GM04503 (cell line): ENCODE measurements at regions not wholly inside any gene's neighbourhood (a gene's known extent, or its start where the extent isn't known, plus 50 kb on each side); places are given as distances from the start of the nearest gene placed in this dataset.
A peak's percentile ranks its signal among the peaks of the same experiment; 100 is the strongest.
"Not testable (repeated sequence)": the region's sequence is repeated elsewhere in the genome, so short reads cannot be mapped to it uniquely, and the experiment has no call there.

Source experiments
- DNase-seq: peaks from one replicate; pipeline ENCODE4 v3.0.0-alpha.2; 2012; ENCODE audit warnings: low read depth

DNA sequence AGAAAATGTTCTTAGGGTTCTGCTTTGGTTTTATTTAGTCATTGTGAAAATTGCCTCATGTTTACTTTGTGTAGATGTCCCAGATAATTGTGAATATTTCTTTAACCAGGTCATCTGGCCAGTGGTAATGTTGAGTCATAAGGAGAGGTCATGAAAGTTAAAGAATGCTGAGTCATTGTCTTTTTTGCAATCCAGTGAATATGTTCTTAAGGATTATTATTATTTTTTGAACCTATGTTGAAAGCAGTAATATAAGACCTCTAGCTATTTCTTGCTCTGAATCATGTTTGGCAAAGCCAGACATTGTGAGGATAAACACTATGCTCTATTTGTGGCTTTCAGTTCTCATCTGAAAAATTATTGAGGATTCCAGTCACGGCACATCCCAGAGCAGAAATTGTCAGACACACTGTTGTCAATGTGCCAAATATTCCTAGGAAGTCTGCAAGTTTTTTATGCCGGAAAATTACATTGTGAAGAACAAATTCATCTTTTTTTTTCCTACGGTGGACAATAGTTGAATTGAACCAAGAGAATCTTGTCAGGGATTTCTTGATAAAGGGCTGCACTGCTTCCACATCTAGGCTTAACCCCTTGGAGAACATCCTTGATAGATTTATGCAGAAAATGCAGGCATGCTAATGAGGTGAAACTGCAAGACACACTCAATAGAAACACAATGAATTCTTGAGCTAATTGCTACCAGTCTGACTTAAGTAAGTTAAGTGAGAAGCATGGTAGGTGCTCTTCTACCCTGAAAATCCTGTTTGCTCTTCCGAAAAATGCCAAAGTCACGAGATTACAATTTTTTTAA is 369.6 kb downstream of the ATP23 start:
- DNase-seq, result peak; percentile 99

DNA sequence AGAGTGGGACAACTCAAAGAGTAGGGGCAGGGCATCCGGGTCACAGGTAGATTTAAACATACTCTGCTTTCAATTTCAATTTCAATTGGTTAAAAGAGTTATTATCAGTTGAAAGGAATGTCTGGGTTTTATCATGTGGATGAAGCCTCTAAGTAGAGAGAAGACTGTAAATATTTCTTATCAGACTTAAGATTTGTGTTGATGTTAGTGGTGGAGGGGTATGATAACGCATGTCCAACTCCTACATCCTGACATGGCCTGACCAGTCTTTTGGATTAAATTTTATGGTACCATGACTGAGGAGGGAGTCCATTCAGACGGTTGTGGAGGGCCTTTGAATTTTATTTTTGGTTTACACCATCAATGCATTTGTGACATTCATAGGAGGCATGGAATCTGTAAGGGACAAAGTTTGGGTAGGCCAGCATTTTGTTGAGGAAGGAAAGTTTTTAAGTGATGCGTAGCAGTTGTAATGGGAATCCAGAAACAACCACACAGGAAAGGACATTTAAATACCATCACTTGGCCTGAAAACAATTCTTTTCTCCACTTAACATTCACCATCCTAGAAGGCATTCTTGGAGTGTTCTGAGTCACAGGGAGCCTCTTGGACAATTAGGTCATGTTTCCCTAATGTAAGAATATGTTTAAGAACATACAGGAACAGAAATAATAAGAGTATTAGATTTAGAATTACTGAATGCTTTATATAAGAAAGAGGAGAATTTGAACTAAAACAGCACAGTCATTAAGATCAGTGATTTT is 371.9 kb downstream of the ATP23 start:
- DNase-seq, result peak; percentile 69

DNA sequence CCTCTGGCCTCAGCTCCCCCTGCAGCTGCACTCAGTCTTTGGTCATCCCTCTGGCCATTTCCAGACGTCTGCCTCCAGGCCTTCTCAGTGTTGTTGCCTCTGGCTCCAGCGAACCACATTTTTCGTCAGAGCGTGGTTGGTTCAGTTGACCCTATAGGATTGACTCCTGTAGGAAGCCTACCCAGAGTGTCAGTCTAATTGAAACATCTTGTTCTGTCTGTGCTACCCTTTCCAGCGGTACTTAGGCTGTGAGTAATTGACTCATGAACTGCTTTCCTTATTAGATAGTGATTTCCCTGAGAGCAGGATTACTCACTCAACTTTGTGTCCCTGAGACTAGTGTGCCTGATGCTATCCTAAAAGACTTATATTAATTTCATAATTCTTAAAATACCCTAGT is 373.2 kb downstream of the ATP23 start:
- DNase-seq, result peak; percentile 27

DNA sequence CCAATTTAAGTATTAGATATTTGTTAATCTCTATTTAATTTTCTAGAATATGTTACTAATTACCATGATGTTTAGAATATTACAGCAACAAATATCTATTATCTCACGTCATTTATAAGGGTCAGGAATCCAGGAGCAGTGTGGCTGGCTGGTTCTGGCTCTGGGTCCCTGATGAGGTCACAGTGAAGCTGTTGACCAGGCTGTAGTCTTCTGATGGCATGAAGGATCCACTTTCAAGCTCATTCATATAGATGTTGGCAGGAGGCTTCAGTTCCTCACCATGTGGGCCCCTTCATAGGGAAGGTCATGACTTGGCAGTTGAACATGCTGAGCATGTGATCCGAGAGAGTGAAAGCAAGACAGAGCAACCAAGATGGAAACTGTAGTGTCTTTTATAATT is 375.6 kb downstream of the ATP23 start:
- DNase-seq, result no peak

DNA sequence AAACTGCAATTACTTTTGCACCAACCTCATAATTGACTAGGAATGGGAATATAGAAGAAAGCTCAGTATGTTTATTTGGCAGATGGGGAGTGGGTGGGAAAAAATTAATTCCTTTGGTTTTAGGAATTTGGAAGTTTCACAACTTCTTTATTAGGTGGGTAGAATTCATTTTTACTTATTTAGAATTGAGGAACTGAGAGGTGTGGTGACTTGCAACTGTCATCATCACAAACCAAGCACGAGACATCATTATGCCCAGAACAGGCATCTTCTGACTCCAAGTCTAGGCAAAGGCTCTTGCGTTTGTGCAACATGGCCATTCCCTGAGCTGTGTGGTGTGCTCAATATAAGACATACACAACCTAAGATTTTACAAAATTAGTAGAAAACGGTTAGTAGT is 380.0 kb downstream of the ATP23 start:
- no peak for DNase-seq

DNA sequence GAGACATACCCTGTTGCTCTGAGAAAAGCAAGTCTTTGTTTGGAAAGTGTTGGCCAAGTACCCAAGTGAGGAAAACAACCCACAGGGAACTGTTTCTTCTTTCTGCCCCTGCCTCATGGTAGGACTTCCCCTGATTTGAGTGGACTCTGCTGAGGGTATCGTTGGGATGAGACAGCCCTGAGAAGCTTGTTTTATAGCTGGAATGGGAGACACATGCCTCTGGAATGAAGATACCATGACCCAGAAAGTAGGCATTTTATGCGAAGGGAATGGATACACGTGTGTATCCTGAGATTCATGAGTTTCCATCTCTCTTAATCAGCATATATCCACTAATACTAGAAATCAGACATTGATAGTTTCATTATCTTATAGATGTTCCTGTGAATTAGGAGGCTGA is 382.3 kb downstream of the ATP23 start:
- no peak for DNase-seq

DNA sequence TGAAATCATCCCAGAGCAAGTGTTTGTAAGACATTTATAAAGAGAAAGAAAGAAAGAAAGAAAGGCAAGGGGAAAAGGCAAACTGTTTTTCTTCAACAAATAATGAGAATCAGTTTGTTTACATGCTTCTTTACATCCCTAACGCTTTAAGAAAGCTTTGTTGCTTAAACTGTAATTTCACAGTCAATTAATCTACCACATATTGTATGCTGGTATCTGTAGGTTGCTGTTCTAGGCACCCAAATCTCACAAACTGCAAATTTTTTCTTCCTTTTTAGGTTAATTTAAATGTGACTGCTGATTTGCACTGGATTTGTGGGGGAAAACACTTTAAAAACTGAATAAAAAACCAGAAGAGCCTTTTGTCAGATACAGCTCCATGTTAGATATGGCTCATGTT is 384.2 kb downstream of the ATP23 start:
- DNase-seq, result no peak

DNA sequence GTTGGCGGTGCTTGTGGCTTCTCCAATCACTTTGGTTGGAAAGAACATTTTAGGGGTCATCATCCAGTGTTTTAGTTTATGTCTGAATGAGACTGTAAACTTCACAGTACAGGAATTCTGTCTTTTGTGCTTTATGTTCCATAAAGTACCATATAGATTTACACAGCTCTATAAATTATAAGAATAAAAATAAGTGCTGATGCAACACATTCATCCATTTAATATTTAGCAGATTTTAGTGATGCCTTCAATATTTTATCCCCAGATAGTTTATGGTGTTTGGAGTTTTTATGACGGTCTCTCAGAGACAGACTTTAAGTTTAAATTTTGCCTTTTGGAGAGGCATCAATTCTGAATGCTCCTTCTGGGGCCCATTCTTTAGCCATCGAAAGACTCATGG is 385.2 kb downstream of the ATP23 start:
- no peak for DNase-seq

DNA sequence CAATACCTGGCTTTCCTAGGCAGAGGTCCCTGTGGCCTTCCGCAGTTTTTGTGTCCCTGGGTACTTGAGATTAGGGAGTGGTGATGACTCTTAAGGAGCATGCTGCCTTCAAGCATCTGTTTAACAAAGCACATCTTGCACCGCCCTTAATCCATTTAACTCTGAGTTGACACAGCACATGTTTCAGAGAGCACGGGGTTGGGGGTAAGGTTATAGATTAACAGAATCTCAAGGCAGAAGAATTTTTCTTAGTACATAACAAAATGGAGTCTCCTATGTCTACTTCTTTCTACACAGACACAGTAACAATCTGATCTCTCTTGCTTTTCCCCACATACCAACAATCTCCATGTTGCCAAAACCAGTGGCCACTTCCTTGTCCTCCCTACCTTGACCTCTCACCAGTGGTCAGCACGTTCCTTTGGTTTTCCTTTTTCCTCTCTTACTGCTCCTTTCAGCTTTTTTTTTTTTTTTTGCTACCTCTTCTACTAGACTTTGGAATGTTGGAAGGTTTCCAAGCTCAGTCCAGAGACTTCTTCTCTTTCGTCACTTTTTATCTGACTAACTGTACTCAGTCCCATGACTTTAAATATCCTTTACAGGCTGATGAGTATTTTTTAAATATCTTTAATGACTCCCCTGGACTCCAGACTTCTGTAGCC is 395.3 kb downstream of the ATP23 start:
- DNase-seq, result peak; percentile 65

DNA sequence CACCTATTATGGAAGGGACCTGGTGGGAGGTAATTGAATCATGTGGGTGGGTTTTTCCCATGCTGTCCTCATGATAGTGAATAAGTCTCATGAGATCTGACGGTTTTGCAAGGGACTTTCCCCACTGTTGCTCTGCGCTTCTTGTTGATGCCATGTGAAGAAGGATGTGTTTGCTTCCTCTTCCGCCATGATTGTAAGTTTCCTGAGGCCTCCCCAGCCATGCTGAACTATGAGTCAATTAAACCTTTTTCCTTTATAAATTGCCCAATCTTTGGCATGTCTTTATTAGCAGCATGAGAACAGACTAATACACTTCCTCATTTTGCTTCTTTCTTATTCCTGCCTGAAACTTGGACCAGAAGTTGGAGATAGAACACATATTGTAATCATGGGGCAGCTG is 396.2 kb downstream of the ATP23 start:
- DNase-seq, result not testable (repeated sequence)

DNA sequence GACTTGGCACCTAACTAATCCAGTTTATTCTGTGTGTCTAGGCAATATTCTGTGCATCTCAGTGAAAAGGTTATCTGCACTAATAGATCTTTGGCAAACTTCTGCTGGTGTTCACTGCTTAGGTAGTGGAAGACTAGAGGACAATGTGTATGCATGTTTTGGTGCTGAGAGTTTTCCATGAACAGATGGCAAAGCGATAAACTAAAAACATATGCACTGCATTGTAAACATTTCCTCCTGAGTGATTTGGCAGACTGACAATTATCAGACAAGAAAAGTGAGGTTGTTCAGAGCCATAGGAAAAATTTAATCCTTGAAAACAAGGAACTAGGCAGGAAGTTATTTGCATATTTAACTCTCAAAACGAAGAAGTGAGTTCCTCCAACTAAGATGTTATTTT is 400.4 kb downstream of the ATP23 start:
- DNase-seq, result no peak

DNA sequence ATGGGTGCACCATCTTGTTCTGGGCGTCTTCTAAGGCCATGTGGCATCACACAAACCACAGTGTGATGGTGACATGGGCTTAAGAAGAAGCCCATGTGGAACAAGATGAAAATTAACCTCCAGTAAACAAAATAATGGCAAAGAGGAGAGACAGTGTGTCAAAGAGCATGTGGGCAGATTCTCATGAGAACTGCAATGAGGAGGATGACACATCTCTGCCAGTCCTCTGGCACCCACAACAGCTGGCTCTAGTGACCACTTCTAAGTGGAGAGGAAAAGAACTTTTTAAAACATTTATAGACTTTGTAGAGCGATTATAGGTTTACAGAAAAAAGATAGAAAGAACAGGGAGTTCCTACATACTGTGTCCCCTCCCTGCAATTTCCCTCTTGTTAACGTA is 401.4 kb downstream of the ATP23 start:
- no peak for DNase-seq

DNA sequence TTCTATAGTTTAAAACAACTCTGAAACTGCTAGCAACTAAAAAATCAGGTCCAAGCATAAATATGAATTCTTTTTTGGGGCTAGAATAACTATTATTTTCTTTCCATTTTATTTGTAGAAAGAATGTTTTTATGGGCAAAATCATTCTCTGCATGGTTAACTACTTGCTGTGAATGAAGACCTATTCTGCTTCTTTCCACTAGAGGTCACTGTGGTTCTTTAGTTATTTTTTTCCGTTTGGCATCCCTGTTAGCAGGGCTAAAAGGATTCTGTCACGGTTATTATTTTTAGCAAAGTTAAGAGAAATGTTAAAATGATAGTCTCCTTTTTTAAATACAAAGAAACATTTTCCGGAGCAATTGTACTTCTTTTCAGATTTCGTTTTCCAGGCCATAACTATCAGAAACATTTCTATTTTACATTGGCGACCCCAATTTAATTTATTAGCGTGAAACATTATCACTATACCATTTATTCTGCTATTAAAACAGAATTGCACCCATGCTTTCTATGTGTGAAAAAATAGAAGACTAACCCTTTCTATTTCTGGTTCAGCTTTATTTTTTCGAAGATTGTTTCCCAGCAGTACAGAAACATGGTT is 404.8 kb downstream of the ATP23 start:
- no peak for DNase-seq

DNA sequence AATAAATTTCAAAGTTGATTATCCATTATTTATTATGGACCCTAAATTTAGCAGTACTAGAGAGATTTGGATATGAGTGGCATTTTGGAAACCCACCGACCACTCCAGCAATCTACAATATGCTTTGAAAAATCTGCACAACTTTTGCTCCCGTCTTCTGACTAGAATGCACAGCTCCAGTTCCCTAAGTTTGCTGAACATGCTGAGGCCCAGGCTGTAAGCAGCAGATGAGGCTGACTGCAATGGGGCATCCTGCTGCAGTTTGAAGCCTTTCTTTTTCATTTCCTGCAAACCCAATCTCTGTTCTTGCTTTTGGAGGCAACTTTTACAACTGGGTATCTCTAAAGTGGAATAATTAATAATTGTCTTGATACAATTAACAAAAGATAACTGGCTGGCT is 405.8 kb downstream of the ATP23 start:
- DNase-seq, result no peak

DNA sequence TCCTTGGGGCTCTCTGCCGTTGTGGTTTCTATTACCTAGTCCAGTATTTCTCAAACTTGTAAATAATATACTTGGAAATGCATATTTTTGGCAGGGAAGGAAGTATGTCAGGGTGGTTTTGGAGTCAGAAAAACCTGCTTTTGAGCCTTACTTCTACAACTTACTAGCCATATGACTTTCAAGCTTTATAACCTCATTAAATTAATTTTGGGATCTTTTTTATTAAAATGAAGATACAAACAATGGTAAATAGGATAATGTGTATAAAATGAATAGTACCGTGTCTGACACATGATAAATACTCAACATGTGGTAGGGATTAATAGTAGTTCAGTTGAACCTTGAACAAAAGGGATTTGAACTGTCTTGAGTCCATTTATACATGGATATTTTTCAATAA is 406.3 kb downstream of the ATP23 start:
- no peak for DNase-seq

DNA sequence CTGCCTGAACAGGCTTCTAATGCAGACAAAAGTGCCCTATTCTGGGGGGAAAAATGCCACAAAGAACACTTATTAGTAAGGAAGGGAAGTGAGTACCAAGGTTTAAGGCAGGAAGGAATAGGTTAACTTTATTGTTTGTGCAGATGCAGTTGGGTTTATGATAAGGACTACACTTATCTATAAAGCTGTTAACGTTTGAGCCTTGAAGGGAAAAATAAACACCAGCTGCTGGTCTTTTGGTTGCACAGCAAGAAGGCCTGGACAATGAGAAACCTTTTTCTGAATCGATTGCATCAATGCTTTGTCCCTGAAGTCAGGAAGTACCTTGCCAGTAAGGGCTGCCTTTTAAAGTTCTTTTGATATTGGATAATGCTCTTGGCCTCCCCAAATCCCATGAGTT is 407.8 kb downstream of the ATP23 start:
- no peak for DNase-seq

DNA sequence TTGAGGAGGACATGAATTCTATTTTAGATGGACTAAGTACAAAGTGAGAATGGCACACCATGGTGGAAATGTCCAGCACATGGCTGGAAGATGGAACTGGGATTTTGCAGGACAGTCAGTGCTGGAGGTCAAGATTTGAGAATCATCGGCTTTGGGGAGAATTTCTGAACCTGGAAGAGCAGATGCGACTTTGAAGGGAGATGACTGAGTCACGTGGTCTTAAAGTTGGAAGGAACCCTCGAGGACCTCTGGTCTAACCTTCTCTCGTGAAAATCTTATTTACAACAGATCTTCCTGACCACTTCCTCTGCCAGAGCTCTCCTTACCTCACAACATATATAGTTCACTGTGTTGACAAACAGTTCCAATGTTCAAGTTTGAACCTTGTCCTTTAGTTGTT is 415.4 kb downstream of the ATP23 start:
- no peak for DNase-seq

DNA sequence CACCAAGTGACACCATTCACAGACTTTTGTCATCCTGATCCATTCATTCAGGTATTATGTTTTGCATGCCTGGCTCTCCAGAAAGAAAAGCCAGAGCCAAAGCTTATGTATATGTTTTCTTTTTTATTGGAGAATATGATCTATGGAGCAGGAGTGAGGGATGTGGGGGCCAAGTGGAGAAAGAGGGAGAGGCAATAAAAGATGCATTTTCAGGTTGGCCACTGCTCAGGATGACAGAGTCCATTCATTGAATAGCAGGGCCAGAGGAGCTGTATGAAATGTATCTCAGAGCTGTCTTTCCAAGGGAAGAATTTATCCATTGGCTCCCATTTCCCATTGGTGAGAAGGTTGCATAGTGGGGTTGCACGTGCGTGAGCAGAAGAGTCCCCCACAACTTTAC is 416.1 kb downstream of the ATP23 start:
- no peak for DNase-seq

DNA sequence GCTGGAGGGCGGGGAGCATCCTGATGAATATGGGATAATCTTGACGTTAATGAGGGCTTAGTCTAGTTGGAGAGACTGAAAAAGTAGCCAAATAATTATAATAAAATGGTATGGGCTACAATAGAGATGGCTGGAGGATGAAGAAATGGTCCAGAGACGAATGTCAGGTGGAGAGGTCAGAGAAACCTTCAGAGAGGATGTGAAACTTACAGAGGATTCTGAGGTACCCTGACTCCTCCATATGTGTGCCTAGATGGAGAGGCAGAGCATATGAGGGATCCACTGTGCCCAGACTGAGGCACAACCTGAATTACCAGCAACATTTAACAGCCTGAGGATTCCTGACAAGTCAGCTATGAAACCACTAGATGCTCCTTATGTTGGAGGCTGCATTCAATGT is 417.0 kb downstream of the ATP23 start:
- no peak for DNase-seq

DNA sequence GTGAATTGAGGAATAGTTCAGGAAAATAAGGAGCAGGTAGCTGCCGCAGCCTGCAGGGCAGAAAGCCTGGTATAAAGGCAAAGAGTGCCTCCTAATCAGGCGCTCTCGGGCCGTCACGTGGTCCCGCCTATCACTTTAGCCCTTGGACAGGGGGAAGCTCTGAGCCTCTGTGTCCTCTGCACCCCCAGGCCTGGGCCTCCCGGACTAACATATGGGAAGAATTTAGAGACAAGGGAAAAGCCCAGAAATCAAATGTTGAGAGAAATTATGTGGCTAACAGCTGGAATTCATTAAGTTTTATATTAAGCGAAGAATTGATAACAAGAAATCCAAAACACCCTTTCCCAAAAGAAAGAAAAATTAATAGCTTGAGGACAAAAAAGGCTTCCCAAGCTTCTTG is 417.7 kb downstream of the ATP23 start:
- DNase-seq, result no peak

DNA sequence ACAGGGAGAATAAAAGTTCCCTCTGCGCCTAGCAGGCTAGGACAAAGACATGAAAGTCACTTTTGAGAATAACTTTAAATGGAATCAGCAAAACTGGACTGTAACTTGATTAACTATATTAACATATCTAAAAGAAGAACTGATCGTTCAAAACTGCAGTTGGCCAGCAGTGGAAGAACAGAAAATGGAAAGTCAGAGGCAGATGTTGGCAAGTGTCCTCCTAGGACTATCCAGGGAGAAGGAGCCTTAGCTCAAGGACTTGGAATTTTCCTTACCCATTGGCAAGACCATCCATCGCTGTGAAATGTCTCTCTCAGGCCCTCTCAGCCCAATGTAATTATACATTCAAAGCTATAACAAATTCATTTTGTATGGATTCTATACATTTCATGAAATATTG is 419.7 kb downstream of the ATP23 start:
- DNase-seq, result no peak

DNA sequence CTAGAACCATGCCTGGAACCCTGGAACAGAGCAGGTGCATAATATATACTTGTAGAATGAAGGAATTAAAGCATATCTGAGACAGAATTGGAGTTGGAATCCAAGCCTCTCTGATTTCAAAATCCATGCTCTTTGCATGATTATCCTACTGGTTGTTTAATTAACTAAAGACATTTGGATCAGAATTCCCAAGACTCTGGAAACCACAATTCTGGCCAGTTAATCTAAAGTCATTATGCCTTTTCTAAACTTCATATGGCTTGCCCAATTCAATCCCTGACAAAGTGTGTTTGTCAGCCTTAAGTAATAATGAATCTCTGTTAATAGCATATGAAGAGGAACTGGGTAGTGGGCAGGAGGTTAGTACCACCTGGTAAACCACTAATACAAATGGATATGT is 422.6 kb downstream of the ATP23 start:
- no peak for DNase-seq
